HG02938 (cell line): ENCODE measurements at regions not wholly inside any gene's neighbourhood (a gene's known extent, or its start where the extent isn't known, plus 50 kb on each side); places are given as distances from the start of the nearest gene placed in this dataset.

ENCODE experiments used
- ATAC-seq: cut with Tn5 transposase; IDR thresholded peaks from one replicate; pipeline ENCODE4 v1.9.1; 2021; ENCODE audit warnings: mild to moderate bottlenecking, moderate library complexity; ENCODE audit not compliant: unreplicated experiment

- ATAC-seq: no peak
Observed at GRCh38 chr16:59783191-59783590, 1049.1 kb upstream of the GOT2 start.

GRCh38 chr16:59773330-59773729 lies 1039.2 kb upstream of the GOT2 start:
- ATAC-seq: no peak

DNA sequence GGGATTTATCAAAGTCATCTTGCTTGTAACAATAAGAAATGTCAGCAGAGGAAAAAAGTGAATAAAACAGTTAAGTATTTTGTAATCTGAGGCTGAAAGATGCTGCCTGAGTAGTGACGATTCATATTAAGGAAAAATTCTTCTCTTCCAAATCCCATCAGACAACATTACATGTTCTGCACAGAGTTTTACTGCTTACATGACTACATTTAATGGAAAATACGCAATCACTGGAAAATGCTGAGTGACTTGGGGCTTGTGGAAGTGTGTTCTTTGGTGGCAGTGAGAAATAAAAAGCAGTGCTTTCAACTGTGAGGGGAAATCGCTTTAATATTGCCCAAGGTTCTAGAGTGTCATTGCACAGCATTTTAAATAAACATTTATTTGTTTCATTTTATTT lies 1025.2 kb upstream of the GOT2 start:
- no peak for ATAC-seq

DNA sequence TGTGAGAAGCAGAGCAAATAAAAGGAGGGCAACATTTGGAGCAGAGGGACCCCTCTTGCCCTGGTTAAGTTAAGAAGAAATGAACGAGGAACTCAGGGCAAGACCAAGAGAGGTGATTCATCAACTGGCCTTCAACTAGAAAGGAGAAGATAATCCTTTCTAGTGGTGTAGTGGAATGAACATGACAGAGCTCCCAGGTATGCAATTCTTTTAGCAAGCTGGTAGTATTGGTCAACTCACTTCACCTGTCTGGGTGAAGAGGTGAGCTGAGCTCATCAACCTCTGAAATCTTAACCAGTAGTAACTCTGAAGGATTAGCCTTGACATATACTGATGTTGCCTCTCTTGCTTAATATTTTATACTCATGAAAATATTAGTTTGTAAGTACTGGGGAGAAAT lies 1024.7 kb upstream of the GOT2 start:
- ATAC-seq: no peak

GRCh38 chr16:59754854-59755253 lies 1020.7 kb upstream of the GOT2 start:
- ATAC-seq: no peak

DNA sequence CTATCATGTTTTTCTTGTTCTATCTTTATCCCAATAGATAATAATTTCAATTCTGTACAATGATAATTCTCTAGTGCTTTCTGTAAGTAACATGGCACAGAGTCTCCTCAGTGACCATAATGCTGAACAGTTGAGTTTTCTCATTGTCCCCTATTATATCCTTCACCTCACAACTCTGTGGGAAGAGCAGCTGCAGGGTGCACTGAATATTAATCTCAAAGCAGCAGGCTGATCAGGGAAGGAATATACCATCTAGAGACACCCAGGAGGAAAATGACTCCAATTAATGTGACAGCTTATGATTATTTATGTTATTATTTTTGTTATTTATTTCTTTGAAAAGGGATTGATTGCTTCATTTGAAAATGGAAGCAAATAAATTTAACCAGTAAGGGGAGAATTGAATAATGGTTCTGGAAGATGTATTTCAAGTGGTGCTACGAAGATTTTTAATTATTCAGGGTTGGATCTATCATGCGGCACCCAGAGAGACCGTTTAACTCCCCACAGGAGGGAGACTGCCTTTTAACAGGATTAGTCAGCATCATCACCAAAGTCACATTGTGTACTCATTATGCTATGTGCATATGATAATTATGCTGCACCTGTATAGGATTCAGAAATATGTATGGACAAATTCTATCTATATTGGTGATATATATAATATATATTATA lies 1015.7 kb upstream of the GOT2 start:
- ATAC-seq: no peak

DNA sequence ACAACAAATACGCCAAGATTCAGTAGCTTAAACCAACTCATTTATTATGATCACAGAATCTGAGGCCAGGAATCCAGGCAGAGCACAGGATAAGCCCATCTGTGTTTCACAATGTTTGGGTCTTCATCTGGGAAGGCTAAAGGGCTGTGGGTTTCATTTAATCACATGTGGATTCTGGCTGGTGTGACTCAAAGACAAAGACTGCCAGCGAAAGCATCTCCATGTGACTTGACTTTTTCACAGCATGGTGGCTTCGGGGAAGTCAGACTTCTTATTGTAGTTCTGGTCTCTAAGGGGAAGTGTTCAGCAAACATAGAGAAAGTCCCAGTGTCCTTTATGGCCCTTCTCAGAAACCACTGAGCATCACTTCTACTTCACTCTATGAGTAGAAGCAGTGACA lies 1014.4 kb upstream of the GOT2 start:
- no peak for ATAC-seq

DNA sequence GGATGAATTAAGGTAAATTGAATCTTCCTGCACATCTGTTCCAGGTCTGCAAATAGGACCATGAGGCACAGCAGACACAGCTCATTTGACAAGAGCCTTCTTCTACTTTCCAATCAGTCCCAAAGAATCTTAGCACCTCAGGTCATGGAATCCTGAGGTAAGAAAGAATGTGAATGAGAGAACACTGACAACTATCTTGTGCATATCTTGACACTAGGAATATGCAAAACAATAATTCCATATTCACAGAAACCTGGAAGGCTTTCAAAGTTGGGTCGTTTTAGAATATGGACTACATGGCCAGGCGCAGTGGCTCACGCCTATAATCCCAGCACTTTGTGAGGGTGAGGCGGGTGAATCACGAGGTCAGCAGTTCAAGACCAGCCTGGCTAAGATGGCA lies 1009.4 kb upstream of the GOT2 start:
- ATAC-seq: no peak

DNA sequence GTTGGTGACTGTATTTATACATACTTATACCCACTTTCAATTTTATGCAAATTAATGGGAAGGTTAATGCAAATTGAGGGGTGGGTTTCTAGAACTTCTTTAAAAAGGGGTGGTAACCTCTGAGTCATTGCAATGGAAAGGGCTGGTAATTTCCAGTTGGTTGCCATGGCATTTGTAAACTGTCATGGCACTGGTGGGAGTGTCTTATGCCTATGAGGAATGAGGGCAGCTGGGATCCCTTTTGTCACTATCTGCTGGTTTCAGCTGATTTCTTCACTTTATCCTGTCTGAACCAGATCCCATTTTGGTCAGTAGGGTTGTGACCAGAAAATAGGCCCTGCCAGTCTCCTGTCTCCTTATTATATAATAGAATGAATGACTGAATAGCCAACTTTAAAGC lies 1006.7 kb upstream of the GOT2 start:
- ATAC-seq: no peak

GRCh38 chr16:59737274-59737673 lies 1003.2 kb upstream of the GOT2 start:
- no peak for ATAC-seq

- ATAC-seq: no peak
Observed at GRCh38 chr16:59733321-59733720, 999.2 kb upstream of the GOT2 start.

GRCh38 chr16:59729613-59730012 lies 995.5 kb upstream of the GOT2 start:
- no peak for ATAC-seq

GRCh38 chr16:59719121-59719520 lies 985.0 kb upstream of the GOT2 start:
- no peak for ATAC-seq

GRCh38 chr16:59707436-59708226 lies 973.5 kb upstream of the GOT2 start:
- no peak for ATAC-seq

- ATAC-seq: no peak
Observed at GRCh38 chr16:59701963-59702930, 968.1 kb upstream of the GOT2 start.

GRCh38 chr16:59699786-59700185 lies 965.7 kb upstream of the GOT2 start:
- ATAC-seq: no peak

- no peak for ATAC-seq
Observed at GRCh38 chr16:59698346-59699020, 964.4 kb upstream of the GOT2 start.

GRCh38 chr16:59697761-59698160 lies 963.6 kb upstream of the GOT2 start:
- ATAC-seq: no peak

GRCh38 chr16:59697236-59697635 lies 963.1 kb upstream of the GOT2 start:
- ATAC-seq: no peak

GRCh38 chr16:59696495-59696894 lies 962.4 kb upstream of the GOT2 start:
- no peak for ATAC-seq

DNA sequence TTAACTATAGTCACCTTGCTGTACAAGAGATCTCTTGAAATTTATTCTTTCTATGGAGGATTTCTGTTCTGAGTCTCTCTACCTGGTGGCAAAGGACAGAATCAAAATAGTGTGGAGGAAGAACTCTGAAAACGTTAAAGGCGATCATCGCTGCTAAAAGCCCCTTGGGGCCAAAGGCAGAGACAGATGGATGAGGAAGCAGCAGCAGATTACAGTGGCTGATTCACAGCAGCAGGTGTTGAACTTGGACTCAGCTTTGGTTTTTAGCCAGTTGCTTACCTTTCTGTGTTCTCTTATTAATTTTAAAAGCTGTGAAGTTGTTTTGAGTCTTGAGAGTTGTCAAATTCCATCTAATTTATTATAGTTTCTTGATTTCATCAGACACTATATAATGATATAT lies 956.1 kb upstream of the GOT2 start:
- ATAC-seq: no peak
